Ovary (tissue), 3 donors: ENCODE measurements at regions not wholly inside any gene's neighbourhood (a gene's known extent, or its start where the extent isn't known, plus 50 kb on each side); places are given as distances from the start of the nearest gene placed in this dataset.

Experiments used
- CTCF ChIP-seq, 3 donors: fragments of 450-650 bp in 2 of 3; fragments of 200-600 bp in 1 of 3; IDR thresholded peaks; one replicate each; pipeline versions ENCODE4 v1.5.1 to v1.8.0; 2016 to 2022; ENCODE audit warnings: antibody characterized with exemption in 3 of 3, mild to moderate bottlenecking in 1 of 3
- EP300 ChIP-seq: sonication (generic); formaldehyde crosslinking; IDR thresholded peaks from one replicate; pipeline ENCODE4 v1.6.1; 2017; ENCODE audit warnings: antibody characterized with exemption
- POLR2A ChIP-seq: fragments of 450-650 bp; IDR thresholded peaks from one replicate; pipeline ENCODE4 v1.6.1; 2017; ENCODE audit warnings: antibody characterized with exemption, mild to moderate bottlenecking, moderate library complexity
- donor health status: DM: no; HTN: no; CAD: no.

- TF ChIP-seq CTCF (IDR thresholded peaks at IDR 0.05): no peak
- no peak for TF ChIP-seq POLR2A
- TF ChIP-seq EP300: no peak
These were observed 92.5 kb upstream of the C21orf91 start for GRCh38 chr21:17911628-17912027.
